ENCODE measurements at regions not wholly inside any gene's neighbourhood (a gene's known extent, or its start where the extent isn't known, plus 50 kb on each side); places are given as distances from the start of the nearest gene placed in this dataset.

GRCh38 chr14:97031530-97031929, 234.3 kb downstream of the VRK1 start:
- Histone ChIP-seq H3K9me3 (no peaks in the 10 kb centered on the region), H3K36me3 (no peaks in the 10 kb centered on the region), H3K27ac (no peak overlapping the region), H3K4me3 (no peak overlapping the region), H3K4me1 (no peaks in the 10 kb centered on the region), H3K27me3 (peaks cover 0 to 41% of the 10 kb centered on the region in 2 donors)
- TF ChIP-seq CTCF (IDR thresholded peaks at IDR 0.05), result no peak
- no peak for TF ChIP-seq POLR2A (IDR thresholded peaks at IDR 0.05)
- TF ChIP-seq POLR2AphosphoS5 (IDR thresholded peaks at IDR 0.05), result no peak
- no peak for DNase-seq (ENCODE audit: low spot score in 2 of 2)
- intact Hi-C loops (cut with DNase I; ENCODE audit: low total_unique reads), result no loop called here

GRCh38 chr14:97033556-97034081, 236.4 kb downstream of the VRK1 start:
- Histone ChIP-seq H3K36me3 (no peaks in the 10 kb centered on the region), H3K27me3 (peaks cover 0 to 48% of the 10 kb centered on the region in 2 donors), H3K27ac (no peak overlapping the region), H3K4me1 (no peaks in the 10 kb centered on the region), H3K9me3 (no peaks in the 10 kb centered on the region), H3K4me3 (peak overlapping the region in 1 of 3 donors; percentile 41)
- intact Hi-C loops (cut with DNase I; ENCODE audit: low total_unique reads), result no loop called here
- no peak for DNase-seq (ENCODE audit: low spot score in 2 of 2)
- TF ChIP-seq CTCF (IDR thresholded peaks at IDR 0.05), result no peak
- TF ChIP-seq POLR2A (IDR thresholded peaks at IDR 0.05), result no peak
- no peak for TF ChIP-seq POLR2AphosphoS5 (IDR thresholded peaks at IDR 0.05)

GRCh38 chr14:97036086-97036852, 239.1 kb downstream of the VRK1 start:
- TF ChIP-seq CTCF (IDR thresholded peaks at IDR 0.05), result no peak
- TF ChIP-seq POLR2AphosphoS5 (IDR thresholded peaks at IDR 0.05), result no peak
- TF ChIP-seq POLR2A (IDR thresholded peaks at IDR 0.05), result no peak
- Histone ChIP-seq H3K4me3 (no peak overlapping the region), H3K36me3 (no peaks in the 10 kb centered on the region), H3K4me1 (no peaks in the 10 kb centered on the region), H3K27me3 (peaks cover 0 to 53% of the 10 kb centered on the region in 2 donors), H3K27ac (no peak overlapping the region), H3K9me3 (peaks cover 0 to 17% of the 10 kb centered on the region in 2 donors)
- intact Hi-C loops (cut with DNase I; ENCODE audit: low total_unique reads), result no loop called here
- no peak for DNase-seq (ENCODE audit: low spot score in 2 of 2)

GRCh38 chr14:97039717-97040363, 242.7 kb downstream of the VRK1 start:
- Histone ChIP-seq H3K4me1 (no peaks in the 10 kb centered on the region), H3K36me3 (no peaks in the 10 kb centered on the region), H3K9me3 (peaks cover 0 to 17% of the 10 kb centered on the region in 2 donors), H3K27ac (no peak overlapping the region), H3K27me3 (peaks cover 0 to 28% of the 10 kb centered on the region in 2 donors), H3K4me3 (no peak overlapping the region)
- no peak for DNase-seq (ENCODE audit: low spot score in 2 of 2)
- intact Hi-C loops (cut with DNase I; ENCODE audit: low total_unique reads), result no loop called here
- no peak for TF ChIP-seq POLR2AphosphoS5 (IDR thresholded peaks at IDR 0.05)
- no peak for TF ChIP-seq POLR2A (IDR thresholded peaks at IDR 0.05)

GRCh38 chr14:97046967-97047366, 249.8 kb downstream of the VRK1 start:
- no peaks in the 10 kb centered on the region for H3K9me3 ChIP-seq
- intact Hi-C loops (cut with DNase I; ENCODE audit: low total_unique reads), result no loop called here
- H3K4me3 ChIP-seq, result no peak overlapping the region
- no peaks in the 10 kb centered on the region for H3K4me1 ChIP-seq
- H3K36me3 ChIP-seq, result no peaks in the 10 kb centered on the region
- H3K27ac ChIP-seq, result no peak overlapping the region
- TF ChIP-seq CTCF (IDR thresholded peaks at IDR 0.05) (no peak), POLR2A (IDR thresholded peaks at IDR 0.05) (no peak), POLR2AphosphoS5 (IDR thresholded peaks at IDR 0.05) (no peak)
- no peak for DNase-seq (ENCODE audit: low spot score in 2 of 2)
- H3K27me3 ChIP-seq, result peaks cover 0 to 3% of the 10 kb centered on the region in 2 donors

All from breast epithelium (tissue), 4 donors.